OCI-M1 (cell line): ENCODE measurements at regions not wholly inside any gene's neighbourhood (a gene's known extent, or its start where the extent isn't known, plus 50 kb on each side); places are given as distances from the start of the nearest gene placed in this dataset.
"Not testable (repeated sequence)": the region's sequence is repeated elsewhere in the genome, so short reads cannot be mapped to it uniquely, and the experiment has no call there.

Experiments
- DNase-seq: peaks from one replicate; lab custom pipeline; 2025; lab: John Stamatoyannopoulos, UW

DNA sequence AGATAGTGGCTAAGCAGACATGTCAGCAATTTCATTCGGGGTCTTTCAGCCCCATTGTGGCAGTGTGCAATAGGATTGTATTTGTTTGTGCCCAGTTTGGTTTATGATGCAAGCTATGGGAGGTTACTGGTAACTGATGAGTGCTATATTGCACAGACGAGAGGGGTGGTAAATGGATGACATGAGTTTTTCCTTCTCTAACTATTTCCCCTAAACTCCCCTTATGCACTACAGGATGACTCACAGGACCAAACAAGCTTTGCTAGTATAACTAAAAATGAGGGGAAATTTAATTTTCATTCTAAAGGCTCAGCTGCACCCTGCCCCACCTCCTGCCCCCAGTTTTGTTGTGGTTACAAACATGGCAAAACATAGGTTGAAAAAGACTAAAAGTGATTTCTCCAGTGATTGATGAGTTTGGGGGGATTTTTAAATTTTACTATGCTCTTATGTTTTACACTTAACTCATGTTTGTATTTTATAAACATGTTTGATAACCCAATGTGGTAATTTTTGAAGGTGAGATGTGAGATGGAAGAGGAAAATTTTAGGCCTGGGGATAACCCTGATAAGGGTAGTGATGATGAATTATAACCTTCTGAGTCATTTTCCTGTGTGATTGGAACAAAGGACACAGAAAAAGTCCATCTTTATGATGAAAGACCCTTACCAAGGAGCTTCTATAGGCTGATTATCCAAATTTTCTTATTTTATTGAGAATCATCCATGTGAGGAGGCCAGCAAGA is 60.8 kb upstream of the NAMPT start:
- DNase-seq = peak; percentile 43

DNA sequence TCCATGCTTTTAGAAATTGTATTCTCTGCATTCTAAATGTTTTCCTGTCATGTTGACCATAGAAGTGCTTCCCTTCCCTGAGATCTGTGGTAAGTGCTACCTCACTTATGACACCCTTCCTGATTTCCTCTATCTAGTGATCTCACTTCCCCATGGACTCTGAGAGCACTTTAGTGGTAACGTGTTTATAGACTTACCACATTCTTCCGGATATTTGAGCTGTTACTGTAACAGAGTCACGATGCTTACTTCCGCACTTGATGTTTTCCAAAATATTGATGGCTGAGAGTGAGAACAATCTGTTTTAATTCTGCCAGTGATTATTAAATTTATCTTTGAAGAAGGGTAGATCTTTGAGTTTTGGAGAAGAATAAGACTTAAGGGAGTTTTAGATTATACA is 60.1 kb upstream of the NAMPT start:
- peak; percentile 11 for DNase-seq

DNA sequence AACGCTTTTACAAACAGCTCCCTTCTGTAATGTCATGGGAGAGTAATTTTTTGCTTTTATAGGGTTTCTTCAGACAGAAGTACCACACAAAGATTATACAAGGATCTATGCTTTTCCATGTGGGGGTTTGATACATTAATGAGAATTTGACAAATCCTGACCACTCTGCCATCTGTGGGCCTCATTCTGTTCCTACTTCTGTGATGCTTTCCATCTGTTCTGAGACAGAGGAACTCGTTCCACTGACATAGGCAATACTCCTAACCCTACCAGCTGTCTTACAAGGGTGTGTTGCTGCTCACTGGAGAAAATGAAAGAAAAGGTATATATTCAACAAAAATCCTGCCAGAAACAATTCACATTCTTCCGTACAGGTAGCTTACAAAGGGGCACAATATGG is 59.4 kb upstream of the NAMPT start:
- no peak for DNase-seq

DNA sequence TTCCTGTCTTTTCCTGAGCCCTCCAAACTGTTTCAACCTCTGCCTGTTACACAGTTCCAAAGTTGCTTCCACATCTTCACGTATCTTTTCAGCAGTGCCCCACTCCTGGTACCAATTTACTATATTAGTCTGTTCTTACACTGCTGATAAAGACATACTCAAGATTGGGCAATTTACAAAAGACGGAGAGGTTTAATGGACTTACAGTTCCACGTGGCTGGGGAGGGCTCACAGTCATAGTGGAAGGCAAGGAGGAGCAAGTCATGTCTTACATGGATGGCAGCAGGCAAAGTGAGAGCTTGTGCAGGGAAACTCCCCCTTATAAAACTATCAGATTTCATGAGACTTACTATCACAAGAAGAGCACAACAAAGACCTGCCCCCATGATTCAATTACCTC is 57.3 kb upstream of the NAMPT start:
- not testable (repeated sequence) for DNase-seq

DNA sequence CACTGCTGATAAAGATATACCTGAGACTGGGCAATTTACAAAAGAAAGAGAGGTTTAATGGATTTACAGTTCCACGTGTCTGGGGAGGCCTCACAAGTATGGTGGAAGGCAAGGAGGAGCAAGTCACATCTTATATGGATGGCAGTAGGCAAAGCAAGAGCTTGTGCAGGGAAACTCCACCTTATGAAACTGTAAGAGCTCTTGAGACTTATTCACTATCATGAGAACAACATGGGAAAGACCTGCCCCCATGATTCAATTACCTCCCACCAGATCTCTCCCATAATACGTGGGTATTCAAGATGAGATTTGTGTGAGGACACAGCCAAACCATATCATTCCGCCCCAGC is 55.4 kb upstream of the NAMPT start:
- DNase-seq = not testable (repeated sequence)

DNA sequence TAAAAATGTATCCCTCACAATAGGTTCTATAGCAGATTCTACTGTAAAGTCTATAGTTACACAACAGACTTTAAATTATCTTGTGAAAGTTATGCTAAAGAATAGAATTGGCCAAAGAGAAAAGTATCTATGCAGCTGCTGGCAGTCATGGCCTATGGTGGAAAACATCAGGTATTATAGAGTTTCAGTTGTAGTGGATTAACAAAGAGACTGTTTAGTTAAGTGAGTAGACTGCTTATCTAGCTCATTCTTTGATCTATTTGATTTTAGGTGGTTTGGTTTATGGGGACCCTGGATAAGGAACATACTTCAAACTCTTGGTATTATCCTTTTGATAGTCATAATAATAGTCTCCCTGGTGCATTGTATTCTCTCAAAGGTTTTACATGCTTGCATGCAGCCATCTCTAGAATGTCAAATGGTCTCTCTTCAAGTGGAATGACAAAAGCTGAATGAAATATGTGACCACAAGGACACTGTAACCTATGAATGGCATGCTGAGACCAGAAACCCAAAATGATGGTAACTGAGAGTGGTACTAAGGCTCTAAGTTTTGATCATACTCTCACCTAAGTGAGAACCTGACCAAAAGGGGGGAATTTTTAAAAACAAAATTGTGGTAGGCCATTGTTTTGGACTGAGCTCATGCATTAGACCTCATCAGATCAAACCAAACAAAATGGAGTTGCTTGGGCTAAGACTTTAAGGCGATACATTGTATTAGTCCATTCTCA is 54.9 kb upstream of the NAMPT start:
- DNase-seq = no peak

DNA sequence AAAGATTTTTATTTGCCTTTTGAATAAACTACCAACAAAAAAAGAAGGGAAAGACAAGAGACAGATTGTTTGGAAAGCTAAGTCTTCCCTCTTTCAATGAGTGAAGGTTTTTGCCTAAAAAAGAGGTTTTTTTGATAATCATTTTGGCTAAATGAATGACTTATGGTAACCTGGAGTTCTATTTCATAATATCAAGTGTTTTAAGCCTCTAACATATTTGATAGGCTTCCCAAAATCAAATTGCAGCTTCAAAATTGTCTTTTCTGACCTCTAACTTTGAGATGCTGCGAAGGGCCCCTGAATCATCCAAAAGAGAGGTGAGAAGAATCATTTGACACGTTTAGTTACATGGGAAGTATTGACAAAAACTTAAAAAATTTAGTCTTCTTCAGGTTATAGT is 53.0 kb upstream of the NAMPT start:
- no peak for DNase-seq

DNA sequence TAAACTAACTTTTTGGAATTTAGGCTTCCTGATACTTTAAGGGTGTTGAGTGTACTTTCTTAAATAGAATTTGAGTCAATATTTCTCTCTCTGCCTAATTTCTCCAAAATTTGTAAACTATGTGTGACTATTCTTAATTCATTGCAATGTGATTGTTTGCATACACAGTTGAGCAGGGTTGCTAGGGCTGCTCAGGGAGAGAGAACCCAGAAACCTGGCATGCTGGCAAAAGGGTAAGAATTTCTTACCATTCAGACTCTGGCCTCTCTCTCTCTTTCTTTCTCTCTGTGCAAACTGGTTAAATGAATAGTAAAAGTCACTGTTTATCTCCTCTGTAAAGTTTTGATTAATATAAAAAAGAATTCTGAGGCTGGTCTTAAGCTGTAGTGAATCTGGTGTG is 51.0 kb upstream of the NAMPT start:
- no peak for DNase-seq
